H1 (cell line): ENCODE measurements at regions not wholly inside any gene's neighbourhood (a gene's known extent, or its start where the extent isn't known, plus 50 kb on each side); places are given as distances from the start of the nearest gene placed in this dataset.

Experiments used
- CBX8 ChIP-seq: fragments of 300-800, 300-1000 bp; sonication (generic); IDR thresholded peaks from 2 replicates; pipeline ENCODE4 v1.7.1; 2016; ENCODE audit warnings: low read depth, low read length, borderline replicate concordance
- SIN3A ChIP-seq, 2 experiments: IDR thresholded peaks in 1 of 2; conservative IDR thresholded peaks in 1 of 2; 2 replicates each; pipeline ENCODE4 v1.6.1; 2011 to 2012; ENCODE audit warnings: low read length in 2 of 2, improper control_type of control experiment in 1 of 2, low read depth in 1 of 2, mild to moderate bottlenecking in 1 of 2
- TEAD4 ChIP-seq: IDR thresholded peaks from 2 replicates; pipeline ENCODE4 v1.6.1; 2012; ENCODE audit warnings: low read depth, low read length, inconsistent platforms, mixed read lengths

- TF ChIP-seq SIN3A (conservative IDR thresholded peaks at IDR 0.05 in 1 of 2, IDR thresholded peaks at IDR 0.05 in 1 of 2; ENCODE audit: low read depth in 1 of 2, low read length in 2 of 2) (no peak), TEAD4 (no peak), CBX8 (no peak)
Measured at GRCh38 chr11:32312865-32313403, 122.4 kb downstream of the WT1 start (continued).
